ENCODE measurements at regions not wholly inside any gene's neighbourhood (a gene's known extent, or its start where the extent isn't known, plus 50 kb on each side); places are given as distances from the start of the nearest gene placed in this dataset.
"Not testable (repeated sequence)": the region's sequence is repeated elsewhere in the genome, so short reads cannot be mapped to it uniquely, and the experiment has no call there.

DNA sequence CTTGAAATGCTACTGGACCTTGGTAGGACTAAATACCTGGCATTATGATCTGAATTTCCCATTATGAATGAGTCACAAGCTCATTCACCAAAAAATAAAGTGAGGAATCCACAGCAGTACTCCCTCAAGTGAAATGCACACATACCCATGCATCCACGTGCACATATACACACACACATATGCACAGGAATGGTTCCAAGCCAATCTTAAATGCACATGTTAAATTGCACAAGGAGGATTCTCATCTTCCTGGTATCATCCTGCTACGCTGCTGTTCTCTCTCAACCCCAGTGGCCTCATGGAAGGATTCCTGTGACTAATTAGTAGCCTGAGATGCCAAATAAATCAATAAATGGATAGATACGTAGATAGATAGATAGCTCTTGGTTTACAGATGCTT lies 132.1 kb upstream of the KLF12 start:
- DNase-seq, result no peak

DNA sequence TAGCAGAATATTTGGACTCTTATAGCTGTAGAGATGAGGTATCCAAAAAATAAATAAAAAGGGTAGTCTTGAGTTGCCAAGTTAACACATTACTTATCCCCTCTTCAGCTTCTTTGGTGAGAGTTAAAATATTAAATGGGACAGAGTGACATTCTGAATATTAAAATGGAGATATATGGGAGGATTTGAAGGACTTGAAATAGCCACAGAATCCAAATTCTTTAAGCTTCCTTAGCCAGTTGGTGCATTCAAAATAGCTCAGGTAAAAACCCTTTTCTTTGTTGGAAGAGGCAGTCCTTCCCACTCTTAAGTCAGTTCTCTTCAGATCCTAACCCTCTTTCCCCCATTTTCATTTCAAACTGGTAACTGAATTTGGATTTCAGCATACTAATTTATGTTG lies 130.1 kb upstream of the KLF12 start:
- no peak for DNase-seq

DNA sequence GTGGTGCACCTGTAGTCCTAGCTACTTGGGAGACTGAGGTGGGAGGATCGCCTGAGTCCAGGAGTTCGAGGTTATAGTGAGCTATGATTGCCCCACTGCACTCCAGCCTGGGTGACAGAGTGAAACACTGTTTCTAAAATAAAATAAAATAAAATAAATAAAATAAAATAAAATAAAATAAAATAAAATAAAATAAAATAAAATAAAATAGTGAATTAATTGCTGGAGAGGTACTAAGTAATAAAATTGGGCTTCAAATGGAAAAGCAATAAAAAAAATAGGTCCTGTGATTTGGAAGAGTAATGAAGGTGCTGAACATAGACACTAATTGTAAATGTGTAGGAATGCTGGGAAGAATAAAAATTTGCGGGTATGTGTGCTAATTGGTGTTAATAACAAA lies 126.2 kb upstream of the KLF12 start:
- not testable (repeated sequence) for DNase-seq

- no peak for DNase-seq
Measured at GRCh38 chr13:74259641-74260040, 125.4 kb upstream of the KLF12 start.

DNA sequence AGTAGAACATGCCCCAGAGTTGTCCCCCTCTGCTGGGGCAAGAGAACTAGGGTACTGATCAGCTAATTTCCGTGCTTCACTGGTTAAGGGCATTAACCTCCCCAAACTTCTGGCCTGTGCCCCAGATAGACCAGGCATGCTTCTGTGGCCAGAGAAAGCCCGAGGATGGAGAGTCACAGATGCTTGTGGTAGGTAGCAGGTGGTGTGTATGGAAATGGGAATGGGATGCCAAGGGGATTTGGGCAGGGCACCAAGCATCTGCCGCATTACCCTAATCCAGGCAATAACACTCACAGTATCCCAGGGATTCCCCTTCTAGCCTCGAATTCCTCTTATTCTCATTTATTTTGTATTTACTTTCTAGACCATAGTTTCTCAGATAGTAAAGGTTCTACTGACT lies 124.8 kb upstream of the KLF12 start:
- DNase-seq, result no peak

DNA sequence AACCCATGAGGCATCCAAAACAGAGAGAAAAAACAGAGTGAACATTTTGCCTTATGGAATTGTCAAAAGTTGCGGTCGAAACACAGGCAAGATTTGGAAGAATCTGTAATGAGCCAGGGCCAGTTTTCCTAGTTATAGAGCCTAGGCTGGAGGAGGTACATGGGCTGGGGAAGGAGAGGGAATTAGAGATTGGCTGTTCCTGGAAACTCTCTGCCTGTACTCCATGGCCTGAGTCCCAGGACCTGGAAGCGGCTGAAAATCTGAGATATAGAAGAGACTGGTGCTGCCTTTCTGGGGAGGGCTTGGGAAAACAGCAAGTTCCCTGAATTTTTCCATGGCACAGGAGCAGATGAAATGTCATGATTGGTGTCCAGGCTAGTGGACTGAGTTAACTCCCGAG lies 122.8 kb upstream of the KLF12 start:
- no peak for DNase-seq

- no peak for DNase-seq
Measured at GRCh38 chr13:74253161-74253560, 119.0 kb upstream of the KLF12 start.

DNA sequence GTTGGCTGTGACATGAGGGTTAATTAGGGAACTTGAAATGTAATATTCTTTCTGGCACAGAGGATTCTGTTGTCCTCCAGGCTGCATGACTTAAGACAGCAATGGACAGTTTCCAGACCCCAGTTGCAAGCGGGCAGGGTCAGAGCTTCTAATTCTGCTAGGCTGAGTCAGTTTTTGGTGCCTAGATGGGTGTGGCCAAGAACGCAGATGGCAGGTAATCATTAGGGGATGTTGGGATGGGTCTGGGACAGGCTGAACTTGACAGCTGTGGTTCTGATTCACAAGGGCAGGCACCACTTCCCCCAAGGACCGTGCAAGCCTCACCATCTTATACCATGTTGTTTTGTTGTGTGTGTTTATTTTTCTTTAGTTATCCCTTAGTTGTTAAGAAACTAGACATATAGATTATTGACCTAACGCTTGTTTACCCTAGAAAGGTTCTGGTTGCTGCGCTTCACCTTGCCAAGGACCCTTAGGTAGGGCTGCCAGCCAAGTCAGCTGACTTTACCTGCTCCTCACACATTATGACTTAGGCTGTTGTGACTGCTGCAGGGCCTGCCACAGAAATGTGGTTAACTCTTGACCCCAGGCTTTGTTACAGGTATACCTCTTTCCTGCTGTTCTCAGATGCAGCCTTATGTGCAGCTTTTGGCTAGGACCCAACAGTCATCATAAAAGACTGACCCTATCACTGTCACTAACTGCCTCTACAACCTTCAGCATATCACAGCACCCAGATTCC lies 117.7 kb upstream of the KLF12 start:
- DNase-seq, result no peak

DNA sequence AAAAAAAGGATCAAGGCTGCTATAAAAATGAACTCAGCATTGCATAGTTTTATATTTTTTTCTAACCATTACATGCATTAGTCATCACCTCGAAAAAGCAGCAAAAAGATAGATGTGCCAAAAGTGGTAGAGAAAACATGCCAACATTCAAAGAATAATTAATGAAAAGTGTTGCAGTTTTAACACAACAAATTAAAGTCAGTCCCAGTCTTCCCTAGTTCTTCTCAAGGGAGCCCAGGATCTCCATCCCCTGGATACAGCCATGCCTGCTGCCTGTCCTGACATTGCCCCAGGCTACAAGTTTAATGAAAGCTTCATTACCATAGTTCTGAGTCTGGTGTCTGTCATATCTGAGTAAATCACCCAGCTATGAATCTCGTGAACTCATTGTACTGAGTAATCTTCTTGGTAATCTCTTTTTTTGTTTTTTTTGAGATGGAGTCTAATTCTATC lies 116.6 kb upstream of the KLF12 start:
- DNase-seq, result no peak

DNA sequence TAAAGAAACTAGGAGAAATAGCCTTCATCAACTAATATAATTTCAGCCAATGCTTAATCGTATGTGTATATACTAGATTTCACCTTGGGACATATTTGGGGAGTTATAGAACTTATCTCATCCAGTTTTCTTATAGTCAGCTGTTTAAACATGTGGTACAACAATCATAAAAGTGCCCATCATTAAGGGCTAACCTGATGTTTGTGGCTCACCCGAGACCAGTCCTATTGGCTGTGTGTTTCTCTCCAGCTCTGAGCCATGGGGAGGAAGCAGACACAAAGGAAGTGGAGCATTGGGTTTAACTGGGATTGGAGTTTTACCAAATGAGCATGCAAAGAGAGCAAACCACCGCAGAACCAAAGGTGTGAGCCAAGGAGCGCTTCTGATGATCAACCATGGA lies 114.3 kb upstream of the KLF12 start:
- no peak for DNase-seq

- DNase-seq, result peak; percentile 34
Measured at GRCh38 chr13:74246487-74246886, 112.3 kb upstream of the KLF12 start.

DNA sequence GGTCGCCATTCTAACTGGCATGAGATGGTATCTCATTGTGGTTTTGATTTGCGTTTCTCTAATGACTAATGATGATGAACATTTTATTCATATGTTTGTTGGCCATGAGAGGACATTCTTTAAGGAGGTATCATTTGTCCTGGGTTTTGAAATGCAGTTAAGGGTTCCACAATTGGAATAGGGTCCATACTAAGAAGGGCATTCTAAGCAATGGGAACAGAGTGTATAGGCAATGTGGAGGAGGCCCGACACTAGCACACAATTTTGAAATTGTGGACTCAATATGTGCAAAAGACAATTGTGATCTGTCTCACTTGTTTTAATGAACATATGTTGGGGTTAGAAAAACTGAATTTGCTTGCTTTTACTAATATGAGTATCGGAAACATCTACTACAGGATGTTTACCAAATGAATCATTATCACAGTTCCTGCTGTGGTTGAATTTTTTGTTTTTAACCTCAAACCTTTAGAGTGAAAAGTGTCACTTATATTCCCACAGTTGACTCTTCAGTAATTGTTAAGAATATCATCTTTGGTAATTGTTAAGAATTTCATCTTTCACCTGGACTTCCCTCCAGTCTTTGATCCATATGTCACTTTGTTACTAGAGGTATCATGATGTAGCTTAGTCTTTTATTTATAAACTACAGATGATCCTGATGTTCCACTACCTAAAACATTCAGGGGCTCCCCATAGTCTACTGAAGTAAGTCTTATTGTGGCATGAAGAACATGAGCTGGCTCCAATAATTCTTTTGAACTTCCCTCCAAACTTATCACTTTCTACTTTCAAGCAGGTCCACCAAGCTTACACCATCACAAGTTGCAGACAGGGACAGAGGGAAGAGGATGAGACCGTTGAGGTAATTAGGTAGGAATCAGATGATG lies 109.7 kb upstream of the KLF12 start:
- DNase-seq, result peak; percentile 65

DNA sequence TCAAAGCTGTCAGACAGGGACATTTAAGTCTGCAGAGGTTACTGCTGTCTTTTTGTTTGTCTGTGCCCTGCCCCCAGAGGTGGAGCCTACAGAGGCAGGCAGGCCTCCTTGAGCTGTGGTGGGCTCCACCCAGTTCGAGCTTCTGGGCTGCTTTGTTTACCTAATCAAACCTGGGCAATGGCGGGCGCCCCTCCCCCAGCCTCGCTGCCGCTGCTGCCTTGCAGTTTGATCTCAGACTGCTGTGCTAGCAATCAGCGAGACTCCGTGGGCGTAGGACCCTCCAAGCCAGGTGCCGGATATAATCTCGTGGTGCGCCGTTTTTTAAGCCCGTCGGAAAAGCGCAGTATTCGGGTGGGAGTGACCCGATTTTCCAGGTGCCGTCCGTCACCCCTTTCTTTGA lies 107.1 kb upstream of the KLF12 start:
- not testable (repeated sequence) for DNase-seq

GRCh38 chr13:74230984-74231501 lies 96.8 kb upstream of the KLF12 start:
- peak; percentile 51 for DNase-seq

DNA sequence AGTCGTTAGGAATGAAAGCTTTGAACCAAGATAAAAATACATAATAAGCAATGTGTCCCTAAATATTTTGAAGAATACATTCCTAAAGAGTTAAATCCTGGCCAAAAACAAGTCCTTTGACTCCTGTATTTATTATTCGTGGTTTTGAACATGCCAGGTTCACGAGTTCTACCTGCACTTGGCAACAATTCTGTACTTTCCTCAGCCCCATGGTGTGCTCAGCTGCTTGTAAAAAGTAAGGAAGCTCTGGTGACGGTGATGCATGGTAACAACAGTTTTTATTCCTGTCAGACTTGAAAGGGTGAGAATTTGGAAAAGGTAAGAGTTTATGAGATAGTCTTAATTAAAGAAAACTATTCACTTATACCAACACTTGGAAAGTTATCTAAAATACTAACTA lies 95.0 kb upstream of the KLF12 start:
- no peak for DNase-seq

GRCh38 chr13:74227476-74228158 lies 93.4 kb upstream of the KLF12 start:
- no peak for DNase-seq

DNA sequence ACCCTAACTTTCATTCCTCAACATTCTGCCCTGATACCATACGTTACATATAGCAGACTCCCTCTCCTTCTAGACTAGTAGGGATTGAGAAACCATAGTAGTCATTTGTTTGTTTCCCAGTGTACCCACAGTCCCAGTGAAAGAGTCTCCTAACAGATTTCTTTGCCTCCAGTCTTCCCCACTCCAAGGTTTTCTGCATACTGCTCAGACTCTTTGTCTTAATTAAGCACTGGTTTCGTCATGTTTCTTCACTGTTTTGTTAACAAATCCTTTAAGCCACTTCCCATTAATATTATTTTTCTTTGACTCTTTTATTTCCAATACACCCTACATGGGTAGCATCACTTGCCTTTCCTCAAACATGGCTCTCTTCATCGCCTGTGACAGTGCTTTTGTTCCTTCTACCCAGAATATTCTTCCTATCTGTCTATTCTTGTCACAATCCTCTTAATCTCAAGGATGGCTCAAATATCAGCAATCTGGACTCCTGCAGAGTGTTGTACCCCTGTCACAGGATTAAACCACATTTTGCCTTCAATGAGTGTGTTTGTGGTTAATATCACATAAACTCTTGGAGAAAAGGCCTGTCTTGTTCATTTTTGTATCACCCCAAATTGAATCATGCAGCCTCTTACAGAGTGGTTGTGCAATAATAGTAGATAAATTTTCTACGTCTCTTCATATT lies 92.7 kb upstream of the KLF12 start:
- no peak for DNase-seq

- no peak for DNase-seq
Measured at GRCh38 chr13:74221752-74222151, 87.5 kb upstream of the KLF12 start.

DNA sequence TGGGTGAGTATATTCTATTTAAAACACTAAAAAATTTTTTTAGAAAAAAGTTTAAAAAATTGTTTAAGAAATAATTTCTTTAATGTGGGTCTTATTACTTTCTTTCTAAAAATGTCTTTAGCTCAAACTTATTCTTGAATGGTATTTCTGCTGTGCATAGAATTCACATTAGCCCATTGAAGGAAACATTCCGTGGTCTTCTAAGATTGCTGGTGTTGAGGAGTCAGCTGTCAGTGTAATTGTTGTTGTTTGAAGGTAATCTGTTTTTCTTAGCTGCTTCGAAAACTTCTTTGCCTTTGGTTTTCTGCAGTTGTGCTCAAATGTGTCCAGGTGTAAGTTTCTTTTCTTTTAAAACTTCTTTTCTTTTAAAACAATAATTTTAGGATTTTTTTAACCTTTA lies 85.4 kb upstream of the KLF12 start:
- DNase-seq, result no peak

DNA sequence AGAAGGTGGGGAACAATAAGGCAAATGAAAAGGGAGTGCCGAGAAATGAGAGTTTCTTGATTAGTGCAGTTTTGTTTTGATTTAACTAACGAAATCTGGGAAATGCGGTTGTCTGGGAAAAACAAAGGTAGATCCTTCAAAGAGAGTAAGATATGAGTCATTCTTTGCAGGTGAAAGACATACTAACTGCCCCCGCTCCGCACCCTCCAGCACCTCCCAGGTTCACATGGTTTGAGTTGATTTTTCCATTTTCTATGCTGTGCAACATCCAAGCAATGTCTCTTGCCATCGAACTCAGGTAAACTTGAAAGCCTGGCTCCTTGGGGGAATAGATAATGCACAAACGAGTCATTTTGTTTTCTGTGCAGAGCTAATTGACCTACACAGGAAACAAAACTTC lies 84.1 kb upstream of the KLF12 start:
- no peak for DNase-seq

GRCh38 chr13:74217811-74218210 lies 83.6 kb upstream of the KLF12 start:
- DNase-seq, result no peak

DNA sequence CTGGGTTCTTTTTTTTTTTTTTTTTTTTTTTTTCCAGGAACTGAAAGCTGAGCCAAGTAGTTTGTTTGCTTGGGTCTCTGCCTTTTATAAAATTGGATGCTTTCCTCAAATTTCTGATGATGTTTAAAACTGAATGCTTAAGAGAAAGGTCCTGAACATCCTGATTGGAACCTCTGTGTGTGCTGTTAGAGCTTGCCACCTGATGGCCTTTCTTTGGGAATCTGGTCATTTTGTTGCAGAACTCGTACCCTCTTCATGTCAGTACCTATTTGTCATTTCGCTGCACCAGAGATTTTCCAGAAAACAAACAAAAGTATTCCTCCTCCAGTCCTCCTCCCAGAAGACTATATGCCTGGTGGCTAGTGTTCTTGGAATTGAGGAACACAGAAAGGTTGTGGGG lies 81.2 kb upstream of the KLF12 start:
- DNase-seq, result no peak

- no peak for DNase-seq
Measured at GRCh38 chr13:74214321-74214720, 80.1 kb upstream of the KLF12 start.
